ENCODE measurements at regions not wholly inside any gene's neighbourhood (a gene's known extent, or its start where the extent isn't known, plus 50 kb on each side); places are given as distances from the start of the nearest gene placed in this dataset.

DNA sequence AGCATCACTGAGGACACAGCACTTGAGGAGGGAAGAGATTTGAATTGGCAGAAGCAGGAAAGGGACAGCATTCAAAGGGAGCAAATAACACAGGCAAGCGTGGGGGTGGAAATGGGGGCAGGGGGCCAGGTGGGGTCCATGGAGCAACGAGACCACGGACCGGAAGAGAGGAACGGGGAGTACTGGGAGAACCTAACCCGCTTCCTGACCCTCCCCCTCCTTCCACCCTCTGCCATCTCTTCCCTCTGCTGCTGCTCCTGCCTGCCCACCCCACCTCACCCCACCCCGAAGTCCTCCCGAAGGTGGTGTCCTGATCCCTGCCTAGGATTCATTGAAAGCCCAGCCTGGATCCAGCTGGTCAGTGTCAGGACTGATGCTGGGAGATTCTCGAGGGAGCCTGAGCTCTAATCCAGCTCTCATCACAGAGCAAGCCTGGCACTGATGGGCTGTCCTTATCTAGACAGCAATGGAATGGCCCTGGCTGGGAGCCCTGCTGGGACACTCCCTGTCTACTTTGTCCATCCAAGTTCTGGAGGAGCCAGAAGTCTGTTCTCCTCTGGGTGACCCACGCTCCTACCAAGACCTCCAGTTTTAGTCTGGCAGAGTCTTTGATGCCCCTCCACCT lies 105.0 kb downstream of the TRIM29 start:
- TF ChIP-seq, protein P1, sequence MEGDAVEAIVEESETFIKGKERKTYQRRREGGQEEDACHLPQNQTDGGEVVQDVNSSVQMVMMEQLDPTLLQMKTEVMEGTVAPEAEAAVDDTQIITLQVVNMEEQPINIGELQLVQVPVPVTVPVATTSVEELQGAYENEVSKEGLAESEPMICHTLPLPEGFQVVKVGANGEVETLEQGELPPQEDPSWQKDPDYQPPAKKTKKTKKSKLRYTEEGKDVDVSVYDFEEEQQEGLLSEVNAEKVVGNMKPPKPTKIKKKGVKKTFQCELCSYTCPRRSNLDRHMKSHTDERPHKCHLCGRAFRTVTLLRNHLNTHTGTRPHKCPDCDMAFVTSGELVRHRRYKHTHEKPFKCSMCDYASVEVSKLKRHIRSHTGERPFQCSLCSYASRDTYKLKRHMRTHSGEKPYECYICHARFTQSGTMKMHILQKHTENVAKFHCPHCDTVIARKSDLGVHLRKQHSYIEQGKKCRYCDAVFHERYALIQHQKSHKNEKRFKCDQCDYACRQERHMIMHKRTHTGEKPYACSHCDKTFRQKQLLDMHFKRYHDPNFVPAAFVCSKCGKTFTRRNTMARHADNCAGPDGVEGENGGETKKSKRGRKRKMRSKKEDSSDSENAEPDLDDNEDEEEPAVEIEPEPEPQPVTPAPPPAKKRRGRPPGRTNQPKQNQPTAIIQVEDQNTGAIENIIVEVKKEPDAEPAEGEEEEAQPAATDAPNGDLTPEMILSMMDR (IDR thresholded peaks at IDR 0.05; ENCODE audit: low read length), result no peak
- no peak for TF ChIP-seq EZH2 (IDR thresholded peaks at IDR 0.05; ENCODE audit: borderline replicate concordance, low read length)

Data from OCI-LY1 (cell line).